Esophagus squamous epithelium (tissue), 4 donors: ENCODE measurements at regions not wholly inside any gene's neighbourhood (a gene's known extent, or its start where the extent isn't known, plus 50 kb on each side); places are given as distances from the start of the nearest gene placed in this dataset.

Experiments used
- POLR2A ChIP-seq, 4 donors: fragments of 450-650 bp; IDR thresholded peaks; one replicate each; pipeline ENCODE4 v1.6.1; 2017; ENCODE audit warnings: antibody characterized with exemption in 4 of 4, mild to moderate bottlenecking in 4 of 4, moderate library complexity in 3 of 4
- TF ChIP-seq, protein P1 (sequence below), 6 experiments: fragments of 450-650 bp in 4 of 6; fragments of 200-600 bp in 2 of 6; sonication (generic) in 2 of 6; IDR thresholded peaks; one replicate each; pipeline ENCODE4 v1.5.1; 2016 to 2019; ENCODE audit warnings: antibody characterized with exemption in 6 of 6, mild to moderate bottlenecking in 4 of 6, moderate library complexity in 4 of 6

DNA sequence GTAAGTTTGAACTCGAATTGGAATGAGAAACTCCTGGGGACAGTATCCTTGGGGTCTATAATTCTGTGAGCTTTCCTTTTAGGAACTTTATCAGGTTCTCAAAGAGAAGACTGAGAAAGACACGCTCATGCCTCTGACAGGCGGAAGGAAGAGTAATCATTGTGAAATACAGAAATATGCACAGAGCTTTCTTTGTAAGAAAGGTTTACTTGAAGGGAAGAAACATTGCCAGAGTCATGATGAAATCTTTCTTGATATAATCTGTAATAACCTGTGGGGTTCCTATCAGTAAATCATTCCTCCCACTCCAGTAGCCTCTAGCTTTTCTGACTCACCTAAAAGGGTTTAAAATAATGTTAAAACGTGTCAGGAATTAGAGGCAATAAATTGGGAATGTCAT lies 83.6 kb upstream of the CCDC39 start:
- TF ChIP-seq, protein P1, sequence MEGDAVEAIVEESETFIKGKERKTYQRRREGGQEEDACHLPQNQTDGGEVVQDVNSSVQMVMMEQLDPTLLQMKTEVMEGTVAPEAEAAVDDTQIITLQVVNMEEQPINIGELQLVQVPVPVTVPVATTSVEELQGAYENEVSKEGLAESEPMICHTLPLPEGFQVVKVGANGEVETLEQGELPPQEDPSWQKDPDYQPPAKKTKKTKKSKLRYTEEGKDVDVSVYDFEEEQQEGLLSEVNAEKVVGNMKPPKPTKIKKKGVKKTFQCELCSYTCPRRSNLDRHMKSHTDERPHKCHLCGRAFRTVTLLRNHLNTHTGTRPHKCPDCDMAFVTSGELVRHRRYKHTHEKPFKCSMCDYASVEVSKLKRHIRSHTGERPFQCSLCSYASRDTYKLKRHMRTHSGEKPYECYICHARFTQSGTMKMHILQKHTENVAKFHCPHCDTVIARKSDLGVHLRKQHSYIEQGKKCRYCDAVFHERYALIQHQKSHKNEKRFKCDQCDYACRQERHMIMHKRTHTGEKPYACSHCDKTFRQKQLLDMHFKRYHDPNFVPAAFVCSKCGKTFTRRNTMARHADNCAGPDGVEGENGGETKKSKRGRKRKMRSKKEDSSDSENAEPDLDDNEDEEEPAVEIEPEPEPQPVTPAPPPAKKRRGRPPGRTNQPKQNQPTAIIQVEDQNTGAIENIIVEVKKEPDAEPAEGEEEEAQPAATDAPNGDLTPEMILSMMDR (IDR thresholded peaks at IDR 0.05), result no peak
- no peak for TF ChIP-seq POLR2A (IDR thresholded peaks at IDR 0.05)
